ENCODE measurements at regions not wholly inside any gene's neighbourhood (a gene's known extent, or its start where the extent isn't known, plus 50 kb on each side); places are given as distances from the start of the nearest gene placed in this dataset.

DNA sequence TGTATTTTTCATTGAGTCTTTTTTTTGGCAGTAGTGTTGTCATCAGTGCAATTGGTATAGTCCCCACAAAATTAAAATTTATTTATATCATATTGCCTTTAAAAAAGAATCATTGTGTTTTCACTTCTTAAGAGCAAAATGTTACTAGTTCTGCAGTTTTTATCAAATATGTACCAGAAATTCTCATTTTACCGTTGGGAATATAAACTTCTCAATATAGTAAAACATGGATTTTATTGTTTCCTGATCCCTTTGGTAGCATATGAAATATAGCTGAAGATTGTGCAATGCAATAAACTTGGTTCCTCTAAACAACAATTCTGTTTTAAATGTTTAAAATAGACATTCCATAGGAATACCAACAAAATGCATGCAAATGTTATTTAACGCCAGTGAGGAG lies 306.5 kb upstream of the PCDH20 start:
- FAIRE-seq = no peak
- ChIA-PET SMC1A (ENCODE audit: uncharacterized antibody, unreplicated experiment) (no interaction called here), RAD21 (ENCODE audit: unreplicated experiment) (no interaction called here), POLR2A (no interaction called here), CTCF (no interaction called here)
- no peak for TF ChIP-seq MTA2 (IDR thresholded peaks at IDR 0.05; ENCODE audit: low read depth)
- TF ChIP-seq NRF1 (conservative IDR thresholded peaks at IDR 0.05; ENCODE audit: low read depth, low read length) = no peak
- TF ChIP-seq, protein P1, sequence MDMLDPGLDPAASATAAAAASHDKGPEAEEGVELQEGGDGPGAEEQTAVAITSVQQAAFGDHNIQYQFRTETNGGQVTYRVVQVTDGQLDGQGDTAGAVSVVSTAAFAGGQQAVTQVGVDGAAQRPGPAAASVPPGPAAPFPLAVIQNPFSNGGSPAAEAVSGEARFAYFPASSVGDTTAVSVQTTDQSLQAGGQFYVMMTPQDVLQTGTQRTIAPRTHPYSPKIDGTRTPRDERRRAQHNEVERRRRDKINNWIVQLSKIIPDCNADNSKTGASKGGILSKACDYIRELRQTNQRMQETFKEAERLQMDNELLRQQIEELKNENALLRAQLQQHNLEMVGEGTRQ (IDR thresholded peaks at IDR 0.05; ENCODE audit: borderline replicate concordance, low read depth, low read length) = no peak
- no peak for TF ChIP-seq IRF4 (IDR thresholded peaks at IDR 0.05; ENCODE audit: low read depth, low read length)
- no peak for TF ChIP-seq TCF12 (IDR thresholded peaks at IDR 0.05; ENCODE audit: low read depth, low read length)
- TF ChIP-seq POU2F2 (IDR thresholded peaks at IDR 0.05; ENCODE audit: borderline replicate concordance, low read depth, low read length) = no peak
- TF ChIP-seq STAT3 (IDR thresholded peaks at IDR 0.05; ENCODE audit: low read depth, low read length) = no peak
- no peak for TF ChIP-seq FOS (IDR thresholded peaks at IDR 0.05; ENCODE audit: borderline replicate concordance, extremely low read depth, insufficient read length)
- TF ChIP-seq TCF7 (IDR thresholded peaks at IDR 0.05; ENCODE audit: borderline replicate concordance) = no peak
- no peak for TF ChIP-seq ZNF24 (IDR thresholded peaks at IDR 0.05)
- Histone ChIP-seq H4K20me1 (ENCODE audit: control insufficient read depth, insufficient read depth) (no peaks in the 10 kb centered on the region), H3K4me3 (no peak overlapping the region), H3K79me2 (ENCODE audit: control insufficient read depth, insufficient read depth, low read length) (no peaks in the 10 kb centered on the region), H3K27me3 (replicated peaks in 1 of 2; ENCODE audit: control insufficient read depth in 2 of 2, insufficient read depth in 2 of 2, low read length in 1 of 2) (no peaks in the 10 kb centered on the region), H3K9me3 (replicated peaks; ENCODE audit: control insufficient read depth, insufficient read depth, low read length) (no peaks in the 10 kb centered on the region), H2AFZ (ENCODE audit: control insufficient read depth, low read depth, low read length) (no peak overlapping the region), H3K36me3 (ENCODE audit: control insufficient read depth in 2 of 2, insufficient read depth in 2 of 2, low read length in 1 of 2) (no peaks in the 10 kb centered on the region), H3K4me1 (ENCODE audit: control insufficient read depth, insufficient read depth, low read length) (no peaks in the 10 kb centered on the region), H3K4me2 (ENCODE audit: control insufficient read depth, insufficient read depth) (no peak overlapping the region), H3K27ac (ENCODE audit: control insufficient read depth, insufficient read depth) (no peak overlapping the region), H3K9ac (ENCODE audit: control insufficient read depth, insufficient read depth, low read length) (no peak overlapping the region)
- ATAC-seq = no peak
- no TSS peak for BruUV-seq (replicated peaks)
- DNase-seq (ENCODE audit: low read depth, low spot score) = no peak
- WGBS (ENCODE audit: insufficient coverage, insufficient replicate concordance, low lambda C conversion rate, missing lambda C conversion rate) = 24% methylated on average over 2 of the region's 2 CpGs
- intact Hi-C loops (cut with micrococcal nuclease; ENCODE audit: unreplicated experiment) = no loop called here
- in situ Hi-C loops (cut with MboI) = no loop called here
